Daoy (cell line): ENCODE measurements at regions not wholly inside any gene's neighbourhood (a gene's known extent, or its start where the extent isn't known, plus 50 kb on each side); places are given as distances from the start of the nearest gene placed in this dataset.

Experiments used
- DNase-seq: peaks from one replicate; pipeline ENCODE4 v3.0.0-alpha.2; 2015; ENCODE audit warnings: low read depth

DNA sequence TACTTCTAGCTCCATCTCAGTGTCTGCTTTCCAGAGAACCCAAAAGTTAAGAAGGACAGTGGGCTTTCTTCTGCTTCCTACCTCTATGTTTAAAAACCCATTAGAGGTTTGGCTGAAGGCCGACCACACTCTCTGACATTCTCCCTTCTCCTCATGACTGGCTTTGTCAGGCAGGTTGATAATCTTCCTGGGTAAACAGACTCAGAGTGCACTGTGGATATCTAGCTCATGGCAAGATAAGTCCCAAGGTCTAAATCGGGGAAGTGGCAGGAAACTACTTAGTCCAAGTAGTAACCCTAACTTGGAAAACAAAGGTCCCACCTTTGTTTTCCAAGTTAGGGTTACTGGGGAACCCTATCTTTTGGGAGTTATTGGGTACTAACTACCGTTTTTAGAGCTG lies 161.9 kb upstream of the SPAG17 start:
- DNase-seq = no peak

DNA sequence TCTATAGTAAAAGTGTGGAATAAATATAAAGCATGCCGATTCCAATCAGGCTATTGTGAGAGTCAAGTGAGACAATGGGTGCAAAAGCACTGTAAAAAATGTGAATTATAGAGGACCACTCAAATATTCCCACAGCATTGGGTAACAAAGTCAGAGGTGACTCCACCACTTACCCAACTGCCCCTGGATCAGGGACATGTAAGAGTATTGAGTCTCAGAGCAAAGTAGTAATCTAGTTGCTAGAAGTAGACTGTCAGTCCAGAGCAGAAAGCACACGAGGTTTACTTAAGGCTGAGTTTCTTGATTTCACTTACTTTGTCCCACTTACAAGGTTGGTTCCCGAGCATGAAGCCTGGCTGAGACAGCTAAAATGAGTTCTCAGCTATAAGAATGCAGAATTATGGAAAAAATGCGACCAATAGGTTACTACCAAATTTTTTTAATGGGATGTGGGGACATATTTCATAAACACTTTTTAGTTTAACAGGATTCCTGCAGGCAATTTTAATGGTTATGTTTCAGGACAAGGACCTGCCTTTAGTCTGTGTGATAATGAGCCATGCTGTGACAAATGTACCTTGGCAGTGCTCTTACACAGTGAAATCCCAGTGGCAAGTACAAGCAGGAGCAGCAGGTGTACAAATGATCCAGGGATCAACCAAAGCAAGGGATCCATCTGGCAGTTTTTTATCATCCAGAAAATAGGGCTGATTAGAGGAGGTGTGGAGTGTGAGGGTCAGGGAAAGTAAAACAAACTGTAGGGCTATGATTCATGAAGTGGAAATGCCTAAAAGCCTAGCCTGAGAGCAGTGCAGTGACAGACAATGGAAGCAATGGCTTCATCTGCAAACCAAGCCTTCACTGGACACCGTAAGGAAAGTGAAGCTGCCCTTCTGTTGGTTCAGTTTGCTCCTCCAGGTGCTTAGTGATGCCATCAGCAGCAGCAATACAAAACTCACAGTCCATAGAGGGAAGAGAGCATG lies 156.2 kb upstream of the SPAG17 start:
- DNase-seq = peak; percentile 69

DNA sequence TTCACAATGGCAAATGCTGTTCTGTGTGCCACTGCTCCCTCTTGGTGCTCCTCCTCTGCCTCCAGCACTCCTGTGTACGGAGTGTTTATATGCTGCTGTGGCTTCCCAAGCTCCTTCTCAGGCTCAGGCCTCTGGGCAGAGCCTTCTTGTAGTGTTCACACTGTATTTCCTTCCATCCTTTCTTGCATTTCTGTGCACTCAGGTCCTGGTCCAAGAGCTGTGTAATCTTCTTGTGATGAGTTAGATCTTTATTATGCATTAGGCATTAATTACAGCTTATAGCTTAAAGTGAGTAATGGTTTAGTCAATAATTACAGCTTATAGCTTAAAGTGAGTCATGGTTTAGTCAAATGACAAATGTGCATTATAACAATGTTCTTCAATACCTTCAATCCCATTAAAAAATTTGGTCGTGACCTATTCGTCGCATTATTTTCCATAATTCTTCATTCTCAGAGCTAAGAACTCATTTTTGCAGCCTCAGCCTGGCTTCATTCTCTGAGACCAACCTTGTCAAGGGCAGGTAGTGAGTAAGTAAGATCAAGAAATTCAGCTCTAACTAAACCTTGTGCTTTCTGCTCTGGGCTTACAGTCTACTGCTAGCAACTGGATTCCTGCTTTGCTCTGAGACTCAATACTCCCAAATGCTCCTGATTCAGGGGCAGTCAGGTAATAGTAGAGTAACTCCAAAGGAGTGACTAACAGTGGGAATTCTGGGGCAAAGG lies 154.5 kb upstream of the SPAG17 start:
- DNase-seq = peak; percentile 28

DNA sequence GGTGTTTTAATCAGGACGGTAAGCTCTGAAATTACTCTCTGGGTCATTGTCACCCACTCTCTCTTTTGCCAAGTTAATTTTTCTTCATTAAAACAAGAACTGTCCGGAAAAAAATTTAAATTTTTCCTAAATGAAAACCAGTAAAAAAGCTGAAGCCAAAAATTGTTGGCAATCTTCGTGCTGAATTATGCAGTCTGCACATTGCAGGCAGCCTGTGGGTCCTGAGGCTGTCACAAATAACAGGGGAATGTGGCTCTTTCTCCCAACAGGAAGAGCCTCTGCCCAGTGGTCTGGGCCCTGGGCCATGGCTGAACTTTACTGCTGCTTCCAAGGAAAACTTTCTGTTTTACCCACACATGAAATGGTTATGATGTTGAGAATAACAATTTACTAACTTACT lies 153.9 kb upstream of the SPAG17 start:
- DNase-seq = peak; percentile 35

DNA sequence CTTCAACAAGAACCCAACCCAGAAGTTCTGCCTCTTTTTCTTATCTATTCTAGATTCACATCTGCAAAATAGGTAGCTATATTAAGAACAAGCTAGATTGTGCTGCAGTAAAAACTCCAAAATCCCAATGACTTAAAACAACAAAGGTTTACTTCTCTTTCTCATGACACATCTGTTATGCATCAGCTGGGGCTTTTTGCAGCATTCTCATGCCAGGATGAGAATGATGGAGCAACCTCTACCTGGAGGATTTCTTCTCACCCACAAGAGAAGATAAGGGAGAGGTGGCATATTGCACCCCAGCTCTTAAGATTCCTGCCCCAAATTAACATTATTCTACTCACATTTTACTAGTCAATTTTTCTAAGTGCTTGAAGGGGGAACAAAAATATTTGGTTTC lies 152.3 kb upstream of the SPAG17 start:
- no peak for DNase-seq

DNA sequence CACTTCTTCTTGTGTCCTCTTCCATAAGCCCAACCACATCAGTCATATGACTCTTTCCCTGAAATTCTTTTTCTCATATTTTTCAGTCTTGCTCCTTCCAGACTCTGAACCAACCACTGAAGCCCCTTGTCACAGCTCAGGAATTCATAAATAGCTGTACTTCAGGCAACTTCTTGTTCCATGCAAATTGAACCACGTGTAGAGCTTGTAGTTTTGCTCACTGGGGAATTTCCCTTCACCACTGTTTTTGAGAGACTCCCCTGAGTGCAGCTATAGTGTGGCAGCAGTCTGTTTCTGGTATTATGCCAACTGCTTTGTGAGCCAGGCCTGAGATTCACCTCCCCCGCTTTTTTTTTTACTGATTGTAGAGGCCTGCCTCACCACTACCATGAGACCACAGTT lies 150.3 kb upstream of the SPAG17 start:
- peak; percentile 90 for DNase-seq

DNA sequence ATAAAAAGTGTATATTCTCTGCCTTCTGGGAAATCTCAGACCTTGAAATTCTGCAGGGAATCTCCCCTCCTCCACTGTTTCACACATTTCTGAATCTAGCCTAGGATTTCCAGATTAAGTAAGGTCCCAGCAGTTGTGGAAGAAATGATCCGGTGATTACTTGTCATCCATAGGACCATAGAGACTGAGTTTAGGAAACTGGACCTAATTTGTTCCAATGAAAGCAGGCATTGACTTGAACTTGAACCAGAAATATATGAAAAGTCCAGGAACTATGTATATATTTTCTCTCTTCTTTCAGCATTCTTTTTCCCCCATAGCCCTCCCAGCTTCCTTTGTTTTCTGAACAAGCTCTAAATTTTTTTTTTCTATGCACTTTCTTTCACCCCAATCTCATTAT lies 149.5 kb upstream of the SPAG17 start:
- no peak for DNase-seq

DNA sequence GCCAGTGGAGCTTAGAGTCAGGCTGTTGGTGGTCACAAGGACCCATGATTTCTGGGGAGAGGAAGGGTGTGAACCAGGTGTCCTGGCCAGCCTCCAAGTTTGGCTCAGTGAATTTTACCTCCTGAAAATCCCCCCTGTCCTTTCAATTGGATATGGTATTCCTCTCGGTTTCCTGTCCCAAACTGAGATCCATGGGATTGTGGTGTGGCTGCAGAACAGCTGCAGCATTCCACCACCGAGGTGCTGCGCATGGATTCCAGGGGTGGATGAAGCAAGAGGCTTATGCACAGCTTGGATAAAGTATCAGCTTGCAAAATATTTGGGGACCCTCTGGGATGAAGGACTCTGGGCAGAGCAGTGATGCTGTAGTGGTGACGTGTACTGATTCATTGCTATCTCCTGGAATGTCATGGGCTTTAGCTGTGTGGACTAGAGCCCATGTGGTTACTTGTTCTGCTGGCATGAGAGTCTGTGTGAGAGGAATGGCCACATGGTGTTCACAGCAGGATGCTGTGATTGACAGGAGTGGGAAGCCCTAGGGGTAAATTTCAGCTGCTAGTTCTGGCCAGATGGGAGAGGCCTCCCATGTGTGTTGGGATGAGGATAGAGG lies 148.7 kb upstream of the SPAG17 start:
- peak; percentile 42 for DNase-seq

DNA sequence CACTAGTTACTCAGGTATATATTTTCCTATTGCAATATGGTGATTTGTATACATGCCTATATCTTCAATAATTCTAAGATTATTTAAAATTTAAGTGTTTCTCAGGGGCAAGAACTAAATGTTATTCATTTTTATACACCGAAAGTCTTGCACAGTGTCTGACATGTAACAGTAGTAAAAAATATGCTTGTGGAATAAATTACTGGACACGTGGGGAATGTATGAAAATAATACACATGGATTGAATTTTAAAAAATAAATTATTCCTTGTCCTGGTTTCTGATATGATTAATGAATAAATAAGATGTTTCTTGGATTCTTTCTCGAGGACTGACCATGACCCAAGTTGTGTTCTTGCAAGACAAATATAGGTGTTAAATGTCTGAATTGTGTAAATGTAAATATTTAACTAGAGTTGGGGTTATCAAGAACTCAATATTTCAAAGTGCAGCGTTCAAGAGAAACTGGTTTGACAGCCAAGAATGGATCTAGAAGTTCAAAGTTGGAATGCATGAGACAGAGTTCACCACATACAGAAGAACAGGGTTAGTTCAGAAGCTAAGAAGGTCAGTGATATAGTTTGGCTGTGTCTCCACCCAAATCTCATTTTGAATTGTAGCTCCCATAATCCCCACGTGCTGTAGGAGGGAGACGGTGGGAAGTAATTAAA lies 142.1 kb upstream of the SPAG17 start:
- DNase-seq = no peak

DNA sequence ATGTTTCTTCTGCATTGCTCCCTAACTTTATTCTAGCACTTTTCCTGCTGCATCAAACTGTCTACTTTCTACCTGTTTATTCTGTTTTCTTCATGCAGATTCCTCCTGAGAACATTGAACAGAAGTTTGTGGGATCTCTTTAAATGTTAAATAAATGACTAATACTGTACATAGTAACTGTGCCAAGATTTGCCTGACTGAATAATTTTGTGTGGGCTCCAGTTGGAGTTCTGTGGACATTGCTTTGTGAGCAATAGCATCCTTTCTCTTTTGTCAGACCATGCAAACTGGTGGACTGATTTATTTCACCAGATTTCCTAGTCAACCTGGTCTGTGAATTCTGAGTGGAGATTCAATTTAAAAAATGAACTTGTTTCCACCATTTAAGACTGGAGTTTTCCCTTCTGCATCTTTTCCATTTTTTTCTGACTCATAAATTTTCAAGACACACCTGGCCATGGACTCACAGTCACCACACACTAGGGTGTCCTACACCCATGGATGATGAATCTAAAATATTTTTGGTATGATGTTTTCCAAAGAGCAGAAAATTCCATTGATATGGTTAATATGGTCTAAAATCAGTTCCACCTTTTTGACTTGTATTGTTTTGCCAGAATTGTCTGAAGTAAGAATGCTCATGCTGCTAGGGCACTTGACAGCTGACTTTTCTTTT lies 140.7 kb upstream of the SPAG17 start:
- DNase-seq = no peak

DNA sequence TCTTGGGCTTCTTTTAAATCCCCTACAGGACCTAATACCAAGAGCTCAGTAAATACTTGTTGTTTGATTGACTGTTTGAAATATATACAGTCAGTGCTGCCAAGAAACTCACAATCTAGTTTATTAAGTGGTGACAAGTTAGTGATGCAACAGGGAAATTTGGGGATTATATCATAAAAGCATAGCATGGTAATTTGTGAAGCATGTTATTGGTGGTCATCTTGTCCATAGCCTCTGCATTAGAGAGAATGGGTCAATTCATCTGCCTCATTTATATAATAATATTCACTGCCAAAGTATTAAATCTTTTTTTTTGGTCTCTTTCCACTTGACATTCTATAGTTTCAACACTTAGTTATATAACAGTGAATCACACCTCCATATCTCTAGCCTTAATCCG lies 138.2 kb upstream of the SPAG17 start:
- DNase-seq = no peak

DNA sequence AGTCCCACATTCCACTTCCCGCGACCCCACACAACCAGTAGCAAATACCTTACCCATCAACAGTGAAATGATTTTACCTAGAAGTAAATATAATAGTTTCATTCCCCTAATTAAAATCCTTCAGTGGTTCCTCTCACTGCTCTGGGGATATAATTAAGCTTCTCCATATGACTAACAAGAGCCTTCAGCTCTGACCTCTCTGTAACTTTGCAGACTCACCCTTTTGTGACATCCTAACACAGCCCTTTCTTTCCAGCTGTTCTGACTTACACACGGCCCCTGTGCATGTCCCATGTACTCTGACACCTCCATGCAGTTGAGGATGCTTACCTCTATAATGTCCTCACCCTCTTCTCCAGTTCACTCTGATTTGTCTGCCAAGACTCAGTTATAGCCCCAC lies 137.3 kb upstream of the SPAG17 start:
- DNase-seq = no peak

DNA sequence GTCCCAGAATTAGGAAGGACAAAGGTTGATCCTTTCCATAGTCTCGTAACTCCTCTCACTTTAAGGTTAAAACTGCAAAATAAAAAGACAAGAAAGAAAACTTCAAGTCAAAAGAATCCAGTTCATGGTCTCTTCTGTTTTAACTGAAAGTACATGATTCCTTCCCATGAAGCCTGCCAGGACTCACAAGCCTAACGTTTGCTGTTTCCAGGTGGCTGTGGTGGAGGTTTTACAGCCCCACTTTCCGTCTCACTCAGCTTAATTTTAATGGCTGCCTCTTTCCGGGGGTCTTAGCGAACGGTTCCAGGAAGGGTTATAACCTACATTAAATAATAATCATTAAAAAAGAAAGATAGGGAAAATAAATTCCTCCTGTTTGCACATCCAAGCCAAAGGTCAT lies 136.8 kb upstream of the SPAG17 start:
- DNase-seq = no peak

DNA sequence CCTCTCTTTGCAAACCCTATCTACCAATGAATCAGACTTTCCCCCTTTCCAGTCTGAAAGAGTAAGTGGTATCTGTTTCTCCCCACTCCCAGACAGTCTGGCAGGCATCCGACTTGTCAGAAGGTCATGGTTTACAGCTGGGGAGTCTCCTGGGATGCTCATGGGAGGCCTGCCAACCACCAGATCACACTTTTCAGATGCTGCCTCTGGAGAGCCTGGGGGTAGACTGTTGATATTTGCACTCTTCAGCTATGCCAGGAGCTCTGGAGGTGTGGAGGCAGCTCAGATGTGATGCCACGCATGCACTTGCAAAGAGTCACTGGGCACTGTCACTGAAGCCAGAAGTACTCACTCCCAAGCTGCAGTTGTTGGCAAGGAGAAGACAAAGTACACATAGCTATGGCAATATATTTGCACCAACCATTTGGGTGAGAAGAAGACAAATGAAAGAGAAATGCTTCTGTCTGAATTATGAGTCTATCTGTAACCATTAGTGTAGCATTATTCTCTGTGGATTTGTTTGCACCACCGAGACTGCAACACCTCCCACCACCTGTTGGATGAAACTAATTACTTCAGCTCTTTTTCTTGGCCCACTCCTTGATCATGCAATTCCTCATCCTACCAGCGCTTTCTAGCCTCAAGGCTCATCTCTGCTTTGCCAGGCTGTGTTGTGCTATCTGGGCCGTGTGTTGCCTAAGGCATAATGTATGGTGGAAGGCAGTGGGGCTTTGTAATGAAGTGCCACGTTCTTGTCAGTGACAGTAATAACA lies 133.0 kb upstream of the SPAG17 start:
- DNase-seq = peak; percentile 67

DNA sequence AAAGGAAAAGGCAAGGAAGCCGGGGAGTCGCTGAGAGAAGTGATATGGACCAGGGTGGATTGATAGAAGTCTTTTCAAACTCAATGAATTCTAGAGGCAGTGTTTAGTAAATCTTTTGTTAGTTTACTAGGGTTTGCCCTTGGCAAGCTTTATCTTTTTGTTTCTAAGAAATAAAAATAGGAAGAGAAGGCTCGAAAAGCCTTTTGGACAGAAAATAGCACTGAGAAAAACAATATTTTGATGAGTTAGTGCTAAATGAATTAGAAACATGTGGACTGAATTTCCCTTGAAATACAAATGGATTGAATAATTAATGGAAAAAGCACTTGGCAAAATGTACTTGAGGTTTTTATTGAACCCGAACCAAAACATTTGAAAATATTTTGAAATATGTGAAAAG lies 121.8 kb upstream of the SPAG17 start:
- DNase-seq = no peak

DNA sequence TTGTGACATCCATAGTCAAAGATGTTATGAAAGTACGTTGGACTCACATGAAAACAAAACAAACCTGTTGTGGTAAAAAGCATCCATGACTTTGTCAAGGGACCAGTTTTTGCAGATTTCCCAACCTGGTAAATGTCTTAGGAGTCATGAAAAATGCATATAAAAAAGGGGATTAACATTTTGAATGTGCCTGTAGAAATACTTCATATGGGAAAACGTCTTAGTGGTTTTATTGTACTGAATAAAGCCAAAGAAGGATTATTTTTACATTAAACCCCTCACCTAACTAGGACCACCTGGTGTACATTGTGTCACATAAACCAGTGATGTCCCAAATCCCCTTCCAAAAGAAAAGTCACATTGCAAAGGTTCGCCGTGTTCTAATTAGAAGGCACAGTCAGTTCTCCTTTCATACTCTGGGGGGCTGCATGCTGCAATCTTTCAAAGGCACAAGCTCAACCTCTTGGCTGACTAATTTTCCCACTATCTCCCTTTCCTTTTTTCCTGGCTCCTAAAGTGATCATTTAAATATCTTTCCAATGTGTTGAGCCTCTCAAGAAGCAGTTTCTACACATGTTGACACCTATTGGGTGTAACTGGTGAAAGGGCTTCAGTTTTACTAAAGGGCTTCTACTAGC lies 119.8 kb upstream of the SPAG17 start:
- peak; percentile 52 for DNase-seq

DNA sequence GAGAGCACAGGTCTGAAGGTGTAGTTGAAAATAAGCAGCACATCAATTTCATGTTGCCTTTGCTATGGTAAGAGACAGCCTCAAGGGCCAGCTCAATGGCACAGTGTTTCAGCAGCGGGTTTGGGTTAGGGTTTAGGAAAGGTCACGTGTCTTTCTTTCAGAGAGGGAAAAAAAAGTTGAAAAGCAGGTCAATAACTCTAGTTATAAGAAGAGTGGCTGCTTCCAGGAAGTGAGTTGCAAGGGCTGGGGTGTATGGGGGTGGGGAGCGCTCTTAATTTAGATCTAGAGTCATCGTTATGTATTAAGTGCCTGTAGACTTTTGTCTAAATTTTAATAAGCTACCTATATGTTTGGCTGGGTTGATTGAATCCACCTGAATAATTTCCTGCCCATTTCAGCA lies 118.5 kb upstream of the SPAG17 start:
- DNase-seq = no peak

DNA sequence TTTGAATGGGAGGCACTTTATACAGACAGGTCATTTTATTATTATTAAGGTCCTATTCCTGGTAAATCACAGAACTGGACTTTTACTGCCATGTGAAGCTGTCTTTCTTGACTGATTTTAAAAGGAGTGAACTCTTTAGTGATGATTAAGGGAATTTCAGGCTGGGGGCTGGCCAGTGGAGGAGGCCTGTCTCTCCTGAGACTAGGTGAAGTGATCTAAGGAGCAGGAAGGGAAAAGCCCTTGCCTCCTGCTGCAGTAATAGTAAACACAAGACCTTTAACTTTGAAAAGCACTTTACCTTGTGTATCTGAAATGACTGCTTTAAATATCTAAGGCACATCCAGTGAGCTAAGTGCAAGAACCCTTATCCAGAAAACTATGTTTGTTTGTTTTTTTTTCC lies 118.0 kb upstream of the SPAG17 start:
- DNase-seq = no peak

DNA sequence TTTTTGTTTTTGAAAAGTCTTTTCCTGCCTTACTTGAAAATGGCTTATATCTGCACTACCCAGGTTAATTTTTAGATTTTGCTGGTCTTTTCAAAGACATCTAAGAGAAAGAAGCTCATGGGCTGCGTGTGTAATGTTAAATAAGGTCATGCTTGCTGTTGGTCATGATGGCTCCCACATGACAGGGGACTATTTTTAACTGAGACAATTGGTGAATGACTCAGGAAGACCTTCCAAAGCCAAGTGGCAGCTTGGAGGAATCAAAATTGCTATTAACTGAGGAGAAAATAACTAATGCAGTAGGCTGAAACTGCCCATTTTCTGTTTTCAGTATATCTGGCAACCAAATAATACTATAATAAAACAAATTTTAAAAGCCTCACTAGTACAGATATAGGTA lies 117.1 kb upstream of the SPAG17 start:
- DNase-seq = no peak

DNA sequence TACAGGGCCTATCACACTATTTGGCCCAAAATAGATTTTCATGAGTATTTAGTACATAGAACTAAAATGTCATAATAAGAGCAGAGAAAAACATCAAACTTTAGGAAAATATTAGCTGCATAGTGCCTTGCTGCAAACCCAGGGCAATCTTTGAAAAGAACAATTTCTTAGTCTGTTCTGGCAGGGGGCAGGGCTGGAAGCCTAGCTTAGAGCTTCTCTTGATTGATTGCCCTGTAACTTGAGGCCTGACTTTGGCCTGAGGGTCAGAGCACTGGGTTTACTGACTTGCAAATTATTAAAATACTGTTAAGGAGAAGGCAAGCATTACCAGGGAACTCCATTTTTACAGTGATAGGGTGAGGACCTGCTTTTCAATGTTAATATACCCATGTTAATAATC lies 115.8 kb upstream of the SPAG17 start:
- DNase-seq = no peak
